DND-41 (cell line): ENCODE measurements at regions not wholly inside any gene's neighbourhood (a gene's known extent, or its start where the extent isn't known, plus 50 kb on each side); places are given as distances from the start of the nearest gene placed in this dataset.

ENCODE experiments used
- CTCF ChIP-seq: IDR thresholded peaks from 2 replicates; pipeline ENCODE4 v1.5.1; 2012; ENCODE audit warnings: borderline replicate concordance, low read length, moderate library complexity, mild to moderate bottlenecking; ENCODE audit not compliant: poor library complexity, severe bottlenecking; ENCODE audit errors: extremely low read depth
- EZH2 ChIP-seq: IDR thresholded peaks from 3 replicates; pipeline ENCODE4 v1.6.1; 2012; ENCODE audit warnings: borderline replicate concordance, low read depth, mild to moderate bottlenecking, moderate library complexity, low read length, inconsistent platforms; ENCODE audit not compliant: severe bottlenecking

- TF ChIP-seq EZH2 (no peak), CTCF (no peak)
Measured at GRCh38 chr4:162239992-162240769, 76.4 kb upstream of the FSTL5 start.
